HCEC 1CT (cell line): ENCODE measurements at regions not wholly inside any gene's neighbourhood (a gene's known extent, or its start where the extent isn't known, plus 50 kb on each side); places are given as distances from the start of the nearest gene placed in this dataset.

Experiments
- DNase-seq: peaks from one replicate; pipeline ENCODE4 v3.0.0-alpha.2; 2017

GRCh38 chr6:132977413-132977812, 163.0 kb downstream of the RPS12 start:
- no peak for DNase-seq

DNA sequence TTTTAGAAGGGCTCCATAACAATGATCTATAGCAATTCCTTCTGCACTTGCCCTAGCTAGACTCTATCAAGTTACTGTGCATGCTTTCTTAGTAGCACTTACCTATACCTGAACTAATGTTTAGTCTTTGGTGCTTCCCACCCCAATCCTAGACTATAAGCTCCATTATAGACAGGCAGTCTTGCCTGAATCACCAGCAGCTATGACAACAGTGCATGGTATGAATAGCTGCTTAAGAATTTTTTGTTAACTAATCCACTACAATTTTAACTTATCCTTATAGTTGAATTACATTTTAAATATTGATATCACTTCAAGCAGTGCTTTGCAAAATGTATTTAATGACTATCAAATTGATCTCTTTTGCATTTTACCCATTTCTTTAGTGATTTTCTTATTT, 164.3 kb downstream of the RPS12 start:
- DNase-seq: no peak

DNA sequence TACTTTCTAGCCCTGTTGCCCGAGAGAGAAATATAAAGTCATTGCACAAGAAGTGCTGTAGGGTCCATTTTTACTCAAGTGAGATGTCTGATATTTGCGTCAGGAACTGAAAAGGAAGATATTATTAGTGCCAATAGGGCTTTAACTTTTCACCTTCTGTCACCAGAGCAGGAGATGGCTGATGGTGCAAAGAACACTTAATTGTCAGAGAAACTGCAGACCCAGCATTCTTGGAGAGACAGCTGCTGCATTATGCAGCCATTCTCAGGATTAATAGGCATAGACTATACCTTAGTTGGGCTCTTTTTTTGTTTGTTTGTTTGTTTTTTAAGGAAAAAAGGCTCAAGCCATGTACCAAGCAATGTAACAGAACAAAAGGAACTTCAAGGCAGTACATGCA, 179.4 kb downstream of the RPS12 start:
- no peak for DNase-seq

DNA sequence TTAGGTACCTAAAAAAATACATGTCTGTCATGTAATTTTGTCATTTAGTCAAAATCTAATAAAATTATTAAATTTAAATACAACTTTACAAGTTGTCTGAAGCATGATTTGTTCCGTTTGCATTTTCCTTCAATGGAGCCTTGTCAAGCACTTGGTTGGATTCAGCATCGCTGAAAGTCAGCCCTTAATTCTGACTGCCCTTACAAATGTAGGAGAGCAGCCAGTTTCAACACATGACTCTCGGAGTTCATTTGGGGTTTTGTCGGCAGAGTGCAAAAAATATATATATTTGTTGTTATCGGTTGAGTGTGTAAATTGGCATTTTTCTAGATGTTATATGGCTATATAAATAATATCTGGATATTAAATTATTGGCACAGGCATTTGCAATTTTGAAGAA, 180.6 kb downstream of the RPS12 start:
- no peak for DNase-seq

GRCh38 chr6:132995432-132995831, 181.1 kb downstream of the RPS12 start:
- DNase-seq: no peak

DNA sequence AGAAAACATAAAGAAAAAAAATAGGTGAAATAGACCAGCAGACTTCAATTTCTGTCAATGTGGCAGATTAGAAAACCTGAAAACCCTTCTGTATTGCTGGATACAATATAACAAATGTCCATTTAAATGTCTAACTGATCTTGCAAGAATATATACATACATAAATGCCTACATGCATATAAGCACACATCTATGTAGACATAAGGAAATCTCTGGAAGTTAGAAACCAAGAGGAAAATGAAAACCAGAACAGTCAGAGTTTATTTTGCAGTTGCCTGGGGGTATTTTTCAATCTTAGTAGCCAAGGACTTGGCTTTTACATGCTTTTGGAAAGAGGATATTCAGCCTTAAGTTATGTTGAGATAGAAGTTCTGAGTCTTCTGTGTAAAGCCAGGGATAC, 184.0 kb downstream of the RPS12 start:
- no peak for DNase-seq

DNA sequence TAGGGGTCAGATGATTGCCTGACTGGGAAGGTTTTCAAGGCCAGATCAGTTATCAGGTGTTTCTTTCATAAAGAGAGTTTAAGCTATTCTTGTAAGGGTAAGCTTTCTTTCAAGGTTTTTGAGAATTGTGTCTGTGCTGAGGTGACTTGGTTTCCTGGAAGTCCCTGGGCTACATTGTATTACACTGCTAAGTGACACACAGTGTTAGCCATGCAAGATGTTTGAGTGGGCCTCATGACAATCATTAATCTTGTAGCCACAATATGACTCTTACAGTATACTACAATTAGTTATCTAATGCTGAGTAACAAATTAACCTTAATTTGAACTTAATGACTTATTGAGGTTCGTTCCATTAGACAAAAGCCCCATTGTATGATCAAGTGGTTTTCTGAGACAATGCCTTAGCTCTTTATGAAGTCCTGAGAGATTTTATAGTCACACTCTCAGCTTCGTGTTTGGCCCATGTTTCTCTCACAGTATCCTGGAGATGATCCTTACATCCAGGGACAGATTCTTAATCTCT, 186.7 kb downstream of the RPS12 start:
- no peak for DNase-seq

DNA sequence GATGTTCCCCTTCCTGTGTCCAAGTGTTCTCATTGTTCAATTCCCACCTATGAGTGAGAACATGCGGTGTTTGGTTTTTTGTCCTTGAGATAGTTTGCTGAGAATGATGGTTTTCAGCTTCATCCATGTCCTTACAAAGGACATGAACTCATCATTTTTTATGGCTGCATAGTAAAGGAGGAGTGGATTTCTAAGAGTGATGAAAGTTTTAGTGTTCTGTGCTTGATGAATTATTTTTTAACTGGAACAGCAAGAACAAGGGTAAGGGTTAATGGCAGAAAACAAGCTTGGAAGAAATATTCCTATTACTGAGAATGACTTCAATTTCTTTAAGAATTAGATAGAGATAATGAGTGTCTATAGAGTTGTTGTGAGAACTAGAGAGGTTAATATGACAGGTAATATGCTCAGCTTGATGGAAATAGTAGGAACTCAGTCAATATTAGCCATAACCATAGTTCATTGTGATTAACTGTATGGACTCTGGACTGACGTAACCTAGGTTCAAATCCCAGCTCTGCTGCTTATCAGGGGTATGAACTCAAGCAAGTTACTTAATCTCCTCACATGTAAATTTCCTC, 190.0 kb downstream of the RPS12 start:
- no peak for DNase-seq

- DNase-seq: no peak
These were observed 198.4 kb downstream of the RPS12 start for GRCh38 chr6:133012774-133013173.

GRCh38 chr6:133016631-133017030, 202.3 kb downstream of the RPS12 start:
- no peak for DNase-seq

DNA sequence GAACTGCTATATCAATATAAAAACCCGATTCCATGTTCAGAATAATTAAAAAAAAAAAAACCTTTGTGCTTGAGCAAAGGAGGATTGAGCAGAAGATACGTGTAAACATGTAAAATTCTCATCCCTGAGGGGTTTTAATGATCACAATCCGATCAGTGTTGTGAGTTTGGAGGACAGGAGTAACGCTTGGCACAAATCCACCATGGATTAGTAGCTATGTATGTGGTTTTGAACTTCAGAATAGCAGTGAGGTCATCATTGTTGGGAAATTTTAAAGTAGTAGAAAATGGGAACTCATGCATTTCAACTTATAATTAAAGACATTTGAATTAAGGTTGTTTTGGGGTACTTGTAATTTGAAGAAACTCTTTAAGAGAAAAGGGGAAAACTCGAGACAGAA, 203.2 kb downstream of the RPS12 start:
- peak; percentile 56 for DNase-seq

DNA sequence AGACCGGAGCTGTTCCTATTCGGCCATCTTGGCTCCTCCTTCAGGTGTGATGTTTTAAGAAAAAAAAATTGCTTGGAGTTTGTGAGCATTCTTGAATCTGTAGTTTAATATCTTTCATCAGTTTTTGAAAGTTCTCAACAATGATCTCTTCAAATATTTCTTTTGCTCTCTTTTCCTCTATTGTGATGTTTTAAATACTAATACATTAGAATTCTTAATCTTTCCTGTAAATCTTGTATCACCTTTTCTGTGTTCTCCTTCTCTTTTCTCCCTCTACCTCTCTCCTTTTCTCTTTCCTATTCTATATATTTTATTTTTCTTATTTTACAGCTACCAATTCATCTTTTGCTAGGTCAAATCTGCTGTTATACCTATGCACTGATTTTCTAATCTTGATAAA, 212.3 kb downstream of the RPS12 start:
- no peak for DNase-seq

DNA sequence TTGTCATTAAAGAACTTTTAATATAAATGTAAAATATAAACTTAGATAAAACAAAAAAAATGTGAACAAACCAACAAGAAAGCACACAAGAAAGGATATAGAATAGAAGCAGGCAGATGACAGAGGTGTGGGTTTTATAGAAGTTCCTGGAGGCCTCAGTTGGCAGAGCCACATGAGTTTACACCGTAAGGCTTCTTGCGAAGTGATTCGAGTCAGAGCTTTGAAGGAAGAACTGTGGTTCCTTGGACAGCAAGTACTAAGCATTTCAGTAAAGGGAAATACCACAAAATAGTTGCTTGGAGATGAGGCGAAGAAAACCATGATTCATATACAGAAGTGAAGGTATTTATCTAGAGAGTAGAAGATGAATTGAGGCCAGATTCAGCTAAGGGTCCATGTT, 207.9 kb upstream of the EYA4 start:
- no peak for DNase-seq

GRCh38 chr6:133034509-133035206, 206.5 kb upstream of the EYA4 start:
- DNase-seq: no peak

- DNase-seq: peak; percentile 29
These were observed 200.9 kb upstream of the EYA4 start for GRCh38 chr6:133040094-133040802.

GRCh38 chr6:133040803-133041419, 200.2 kb upstream of the EYA4 start:
- DNase-seq: no peak

DNA sequence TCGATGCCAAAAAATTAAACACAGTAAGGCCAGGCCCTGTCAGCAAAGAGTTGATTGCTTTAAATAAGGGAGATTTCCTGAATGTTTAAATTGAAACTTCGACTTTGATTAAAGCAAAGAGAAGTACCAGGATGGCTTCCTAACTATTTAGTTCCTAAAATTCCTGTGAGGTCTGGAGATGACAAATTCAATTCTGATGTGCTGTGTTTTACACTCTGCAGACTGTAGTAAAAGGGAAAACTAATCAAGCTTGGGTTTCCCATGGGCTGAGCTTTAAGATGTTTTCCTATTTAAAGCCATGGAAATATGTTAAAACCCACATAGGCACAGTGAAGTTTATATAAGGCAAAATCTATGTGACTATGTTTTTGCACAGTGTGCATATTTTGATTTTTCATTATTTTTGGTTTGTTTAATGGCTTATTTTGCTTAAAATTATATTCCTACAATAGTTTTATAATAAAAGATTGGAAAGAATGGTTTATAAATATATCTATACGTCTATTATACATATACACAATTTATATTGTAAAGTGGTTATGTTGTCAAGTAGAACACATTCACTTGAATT, 198.5 kb upstream of the EYA4 start:
- DNase-seq: no peak

DNA sequence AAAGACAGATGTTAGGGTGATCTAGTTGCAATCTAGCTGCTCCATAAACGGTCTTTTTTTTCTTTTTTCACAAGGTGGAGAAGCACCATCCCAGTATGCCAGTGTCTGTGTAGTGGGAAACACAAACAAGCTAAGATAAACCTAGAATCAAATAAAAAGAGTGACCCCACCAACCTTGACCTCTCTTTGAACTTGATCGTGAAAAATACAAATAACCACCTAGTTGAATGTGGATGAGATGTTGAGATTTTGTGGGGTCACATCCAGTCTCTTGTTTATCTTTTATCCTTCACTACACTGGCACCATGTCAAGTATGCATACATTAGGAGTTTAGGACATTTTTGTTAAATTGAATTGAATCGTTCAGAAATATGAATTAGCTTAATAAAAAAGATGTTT, 194.6 kb upstream of the EYA4 start:
- DNase-seq: no peak

DNA sequence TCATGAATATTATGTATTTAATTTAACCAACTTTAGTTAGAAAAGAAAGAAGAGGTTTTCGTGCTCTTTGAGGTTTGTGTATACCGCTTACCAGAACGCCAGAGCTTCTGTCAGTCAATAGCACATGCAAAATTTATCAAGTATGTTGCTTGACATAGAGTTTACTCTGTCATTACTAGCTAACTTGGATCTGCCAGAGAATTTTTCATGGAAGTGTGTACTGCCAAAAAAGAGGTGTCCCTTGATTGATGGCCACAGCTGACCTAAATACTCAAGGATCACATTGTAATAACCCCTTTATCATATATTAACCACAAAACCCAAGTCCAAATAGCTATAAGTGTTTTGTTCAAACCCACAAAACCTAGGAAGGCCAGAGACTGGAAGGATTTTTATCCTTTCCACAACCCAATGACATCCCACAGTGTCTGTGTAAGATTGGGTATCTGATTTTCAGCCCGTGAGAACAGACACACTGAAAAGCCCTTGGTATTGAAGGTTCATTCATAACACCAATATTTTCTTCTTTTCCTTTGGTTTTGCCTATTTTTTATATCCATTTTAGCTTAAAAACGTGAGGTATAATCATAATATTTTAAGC, 194.0 kb upstream of the EYA4 start:
- no peak for DNase-seq

GRCh38 chr6:133047706-133048105, 193.5 kb upstream of the EYA4 start:
- DNase-seq: no peak

- DNase-seq: no peak
These were observed 189.9 kb upstream of the EYA4 start for GRCh38 chr6:133051240-133051639.

DNA sequence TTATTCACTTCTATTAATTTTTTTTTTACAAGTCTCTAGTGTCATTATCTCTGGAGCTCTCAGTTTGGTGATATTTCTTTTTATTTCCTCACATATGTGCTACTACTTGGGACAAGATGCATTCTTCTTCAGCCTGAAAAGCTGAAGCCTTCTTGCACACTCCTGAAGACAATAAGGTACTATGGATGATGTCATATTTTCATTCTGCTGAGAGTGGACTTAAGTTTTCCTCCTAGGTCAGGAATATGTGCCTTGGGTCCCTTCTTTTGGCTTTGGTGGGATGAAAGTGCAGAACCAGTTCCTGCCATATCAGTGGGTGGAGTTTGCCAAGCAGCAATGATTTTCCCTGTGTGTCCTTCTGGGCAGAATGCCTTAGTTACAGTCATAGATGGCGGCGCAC, 188.7 kb upstream of the EYA4 start:
- DNase-seq: no peak

GRCh38 chr6:133055441-133055966, 185.7 kb upstream of the EYA4 start:
- DNase-seq: no peak
